A549 (cell line): ENCODE measurements at regions not wholly inside any gene's neighbourhood (a gene's known extent, or its start where the extent isn't known, plus 50 kb on each side); places are given as distances from the start of the nearest gene placed in this dataset.

ENCODE experiments used
- EP300 ChIP-seq, 2 experiments: fragments of >200 bp; sonication (Bioruptor Twin); formaldehyde crosslinking; IDR thresholded peaks; 2 replicates in 1 of 2; 3 replicates in 1 of 2; pipeline ENCODE4 v1.6.1; 2016 to 2017
- MYC ChIP-seq: IDR thresholded peaks from 2 replicates; pipeline ENCODE4 v1.6.1; 2012; ENCODE audit warnings: mild to moderate bottlenecking, inconsistent platforms, low read length, improper control_type of control experiment, borderline replicate concordance

GRCh38 chr5:91741764-91742505 is 358.8 kb upstream of the ARRDC3 start:
- TF ChIP-seq EP300 (IDR thresholded peaks at IDR 0.05) = no peak
- no peak for TF ChIP-seq MYC
